ENCODE measurements at regions not wholly inside any gene's neighbourhood (a gene's known extent, or its start where the extent isn't known, plus 50 kb on each side); places are given as distances from the start of the nearest gene placed in this dataset.
"Not testable (repeated sequence)": the region's sequence is repeated elsewhere in the genome, so short reads cannot be mapped to it uniquely, and the experiment has no call there.

DNA sequence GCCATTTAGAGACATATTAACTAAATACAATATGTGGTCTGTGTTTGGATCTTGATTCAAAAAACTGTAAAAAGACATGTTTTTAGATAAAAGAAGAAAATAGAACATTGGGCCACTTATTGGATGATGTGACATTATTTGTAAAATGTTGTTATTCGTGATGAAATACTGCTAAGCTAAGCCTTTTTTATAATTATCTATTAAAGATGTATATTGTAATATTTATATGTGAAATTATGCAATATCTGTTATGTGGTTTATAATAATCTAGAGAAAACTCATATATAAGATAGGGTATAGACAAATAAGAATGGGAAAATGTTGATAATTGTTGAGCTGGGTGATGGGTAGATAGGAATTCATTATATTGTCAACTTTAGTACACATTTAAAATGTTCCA lies 82.0 kb upstream of the RGS1 start:
- no peak overlapping the region for H3K14ac ChIP-seq (ENCODE audit: low read length)
- H3K23ac ChIP-seq (ENCODE audit: low read depth, low read length, poor library complexity), result no peak overlapping the region
- DNase-seq (ENCODE audit: low spot score), result no peak

DNA sequence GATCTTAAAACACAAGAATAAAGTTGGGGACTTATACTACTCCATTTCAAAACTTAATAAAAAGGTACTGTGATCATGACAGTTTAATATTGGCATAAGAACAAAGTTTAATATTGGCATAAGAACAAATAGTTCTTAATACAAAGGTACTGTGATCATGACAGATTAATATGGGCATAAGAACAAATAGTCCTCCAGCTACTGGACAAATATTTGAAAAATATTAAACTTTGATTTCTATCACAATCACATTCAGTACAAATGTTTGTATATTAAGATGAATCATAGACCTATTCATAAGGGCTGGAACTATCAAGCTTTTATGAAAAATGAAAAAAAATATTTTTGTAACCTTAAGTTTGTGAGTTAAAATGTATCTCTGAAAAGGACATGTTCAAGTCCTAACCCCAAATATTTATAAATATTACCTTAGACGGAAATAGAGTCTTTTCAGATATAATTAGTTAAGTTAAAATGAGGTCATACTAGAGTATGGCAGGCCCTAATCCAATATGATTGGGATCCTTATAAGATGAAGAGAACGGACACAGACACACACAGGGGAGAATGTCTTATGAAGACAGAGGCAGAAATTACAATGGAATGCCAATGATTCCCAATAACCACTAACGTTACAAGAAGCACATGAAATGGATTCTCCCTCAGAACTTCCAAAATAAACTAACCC lies 79.1 kb upstream of the RGS1 start:
- Histone ChIP-seq H2BK12ac (ENCODE audit: low read length) (no peak overlapping the region), H3K4me1 (ENCODE audit: control insufficient read depth in 2 of 2, insufficient read depth in 1 of 2, low read depth in 1 of 2, low read length in 2 of 2) (no peaks in the 10 kb centered on the region), H2AK5ac (ENCODE audit: low read depth, low read length) (no peak overlapping the region), H3K4me3 (ENCODE audit: low read length in 2 of 2) (no peak overlapping the region), H3K36me3 (replicated peaks in 1 of 2; ENCODE audit: control insufficient read depth in 2 of 2, insufficient read depth in 2 of 2, low read length in 2 of 2) (no peaks in the 10 kb centered on the region), H3K9ac (ENCODE audit: low read depth, low read length, poor library complexity) (no peak overlapping the region), H3K4ac (ENCODE audit: low read length) (no peak overlapping the region), H3K27ac (replicated peaks; ENCODE audit: low read length) (no peak overlapping the region), H3K79me1 (ENCODE audit: low read depth, low read length) (no peaks in the 10 kb centered on the region), H2AFZ (ENCODE audit: low read length) (no peak overlapping the region), H3K23ac (ENCODE audit: low read depth, low read length, poor library complexity) (no peak overlapping the region), H3K4me2 (ENCODE audit: insufficient read depth, low read length, poor library complexity, severe bottlenecking) (no peak overlapping the region), H4K91ac (ENCODE audit: low read depth, low read length, poor library complexity) (no peak overlapping the region), H3K18ac (ENCODE audit: low read length) (no peak overlapping the region), H2BK15ac (ENCODE audit: low read length) (no peak overlapping the region), H3K9me3 (replicated peaks in 1 of 2; ENCODE audit: control insufficient read depth in 2 of 2, insufficient read depth in 1 of 2, low read depth in 1 of 2, low read length in 2 of 2) (peaks cover 0 to 6% of the 10 kb centered on the region in 2 donors), H3K14ac (ENCODE audit: low read length) (no peak overlapping the region), H2BK120ac (ENCODE audit: low read depth, low read length) (no peak overlapping the region), H2BK5ac (ENCODE audit: low read length) (no peak overlapping the region), H4K8ac (ENCODE audit: low read depth, low read length) (no peak overlapping the region), H3K27me3 (ENCODE audit: control insufficient read depth in 3 of 3, insufficient read depth in 3 of 3, low read depth in 1 of 3, low read length in 3 of 3) (no peaks in the 10 kb centered on the region)
- no CpG with 5 or more reads among the region's 3 CpGs for WGBS, 2 donors (ENCODE audit: extremely low coverage in 2 of 2, insufficient read length in 2 of 2, insufficient replicate concordance in 1 of 2)
- DNase-seq (ENCODE audit: low spot score), result no peak

More for the DNA sequence above, 82.0 kb upstream of the RGS1 start:
- H3K27me3 ChIP-seq (ENCODE audit: control insufficient read depth in 3 of 3, insufficient read depth in 3 of 3, low read depth in 1 of 3, low read length in 3 of 3), result no peaks in the 10 kb centered on the region
- H3K9ac ChIP-seq (ENCODE audit: low read depth, low read length, poor library complexity), result no peak overlapping the region
- no peak overlapping the region for H3K4me2 ChIP-seq (ENCODE audit: insufficient read depth, low read length, poor library complexity, severe bottlenecking)
- H2AK5ac ChIP-seq (ENCODE audit: low read depth, low read length), result no peak overlapping the region
- H3K4ac ChIP-seq (ENCODE audit: low read length), result no peak overlapping the region
- no peak overlapping the region for H2AFZ ChIP-seq (ENCODE audit: low read length)
- no peak overlapping the region for H3K18ac ChIP-seq (ENCODE audit: low read length)
- WGBS, 2 donors (ENCODE audit: extremely low coverage in 2 of 2, insufficient read length in 2 of 2, insufficient replicate concordance in 1 of 2), result no CpG with 5 or more reads among the region's 1 CpG
- no peak overlapping the region for H2BK120ac ChIP-seq (ENCODE audit: low read depth, low read length)
- H3K9me3 ChIP-seq (replicated peaks in 1 of 2; ENCODE audit: control insufficient read depth in 2 of 2, insufficient read depth in 1 of 2, low read depth in 1 of 2, low read length in 2 of 2), result no peaks in the 10 kb centered on the region
- no peak overlapping the region for H3K4me3 ChIP-seq (ENCODE audit: low read length in 2 of 2)
- H2BK12ac ChIP-seq (ENCODE audit: low read length), result no peak overlapping the region
- H3K4me1 ChIP-seq (ENCODE audit: control insufficient read depth in 2 of 2, insufficient read depth in 1 of 2, low read depth in 1 of 2, low read length in 2 of 2), result peaks cover 0 to 10% of the 10 kb centered on the region in 2 donors
- H2BK15ac ChIP-seq (ENCODE audit: low read length), result no peak overlapping the region
- H4K91ac ChIP-seq (ENCODE audit: low read depth, low read length, poor library complexity), result no peak overlapping the region
- H2BK5ac ChIP-seq (ENCODE audit: low read length), result no peak overlapping the region
- no peaks in the 10 kb centered on the region for H3K79me1 ChIP-seq (ENCODE audit: low read depth, low read length)
- no peak overlapping the region for H4K8ac ChIP-seq (ENCODE audit: low read depth, low read length)
- H3K27ac ChIP-seq (replicated peaks; ENCODE audit: low read length), result no peak overlapping the region
- no peaks in the 10 kb centered on the region for H3K36me3 ChIP-seq (replicated peaks in 1 of 2; ENCODE audit: control insufficient read depth in 2 of 2, insufficient read depth in 2 of 2, low read length in 2 of 2)

DNA sequence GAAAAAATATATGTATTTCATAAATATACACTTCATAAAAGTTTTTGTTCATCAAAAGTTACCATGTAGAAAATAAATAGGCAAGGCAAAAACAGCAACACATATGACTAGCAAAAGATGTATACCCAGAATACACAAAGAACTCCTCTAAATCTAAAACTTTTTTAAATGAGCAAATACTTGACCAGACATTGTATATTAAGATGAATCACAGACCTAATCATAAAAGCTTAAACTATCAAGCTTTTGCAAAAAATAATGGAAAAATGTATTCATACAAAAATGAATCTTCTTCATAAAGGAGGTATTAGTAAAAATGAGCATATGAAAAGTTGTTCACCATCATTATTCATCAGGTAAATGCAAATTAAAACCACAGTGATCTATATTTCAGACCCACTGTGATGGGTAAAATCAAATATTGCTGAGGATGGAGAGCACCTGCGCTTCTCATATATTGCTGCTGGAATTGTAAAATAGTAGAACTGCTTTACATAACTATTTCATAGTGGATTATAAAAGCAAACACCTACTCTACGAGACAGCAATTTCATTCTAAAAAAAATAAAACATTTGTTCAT lies 78.3 kb upstream of the RGS1 start:
- peaks cover 0 to 6% of the 10 kb centered on the region in 2 donors for H3K9me3 ChIP-seq (replicated peaks in 1 of 2; ENCODE audit: control insufficient read depth in 2 of 2, insufficient read depth in 1 of 2, low read depth in 1 of 2, low read length in 2 of 2)
- H2BK15ac ChIP-seq (ENCODE audit: low read length), result no peak overlapping the region
- no peak overlapping the region for H3K4me2 ChIP-seq (ENCODE audit: insufficient read depth, low read length, poor library complexity, severe bottlenecking)
- H4K8ac ChIP-seq (ENCODE audit: low read depth, low read length), result no peak overlapping the region
- no peak overlapping the region for H4K91ac ChIP-seq (ENCODE audit: low read depth, low read length, poor library complexity)
- no peak overlapping the region for H2BK12ac ChIP-seq (ENCODE audit: low read length)
- H3K18ac ChIP-seq (ENCODE audit: low read length), result no peak overlapping the region
- H3K27me3 ChIP-seq (ENCODE audit: control insufficient read depth in 3 of 3, insufficient read depth in 3 of 3, low read depth in 1 of 3, low read length in 3 of 3), result no peaks in the 10 kb centered on the region
- no peak overlapping the region for H3K9ac ChIP-seq (ENCODE audit: low read depth, low read length, poor library complexity)
- DNase-seq (ENCODE audit: low spot score), result no peak
- no peak overlapping the region for H3K4ac ChIP-seq (ENCODE audit: low read length)
- no peak overlapping the region for H3K4me3 ChIP-seq (ENCODE audit: low read length in 2 of 2)
- H3K79me1 ChIP-seq (ENCODE audit: low read depth, low read length), result no peaks in the 10 kb centered on the region
- no peaks in the 10 kb centered on the region for H3K36me3 ChIP-seq (replicated peaks in 1 of 2; ENCODE audit: control insufficient read depth in 2 of 2, insufficient read depth in 2 of 2, low read length in 2 of 2)
- no peak overlapping the region for H3K27ac ChIP-seq (replicated peaks; ENCODE audit: low read length)
- no CpG with 5 or more reads among the region's 2 CpGs for WGBS, 2 donors (ENCODE audit: extremely low coverage in 2 of 2, insufficient read length in 2 of 2, insufficient replicate concordance in 1 of 2)
- H2AK5ac ChIP-seq (ENCODE audit: low read depth, low read length), result no peak overlapping the region
- no peak overlapping the region for H2BK5ac ChIP-seq (ENCODE audit: low read length)
- no peaks in the 10 kb centered on the region for H3K4me1 ChIP-seq (ENCODE audit: control insufficient read depth in 2 of 2, insufficient read depth in 1 of 2, low read depth in 1 of 2, low read length in 2 of 2)
- no peak overlapping the region for H2BK120ac ChIP-seq (ENCODE audit: low read depth, low read length)
- H2AFZ ChIP-seq (ENCODE audit: low read length), result no peak overlapping the region
- no peak overlapping the region for H3K23ac ChIP-seq (ENCODE audit: low read depth, low read length, poor library complexity)
- no peak overlapping the region for H3K14ac ChIP-seq (ENCODE audit: low read length)

DNA sequence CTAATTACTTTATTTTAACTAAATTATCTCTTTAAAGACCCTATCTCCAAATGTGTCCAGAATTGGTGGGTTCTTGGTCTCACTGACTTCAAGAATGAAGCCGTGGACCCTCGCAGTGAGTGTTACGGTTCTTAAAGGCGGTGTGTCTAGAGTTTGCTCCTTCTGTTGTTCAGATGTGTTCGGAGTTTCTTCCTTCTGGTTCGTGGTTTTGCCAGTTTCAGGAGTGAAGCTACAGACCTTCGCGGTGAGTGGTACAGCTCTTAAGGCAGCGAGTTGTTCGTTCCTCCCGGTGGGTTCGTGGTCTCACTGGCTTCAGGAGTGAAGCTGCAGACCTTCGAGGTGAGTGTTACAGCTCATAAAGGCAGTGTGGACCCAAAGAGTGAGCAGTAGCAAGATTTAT lies 77.5 kb upstream of the RGS1 start:
- H3K4me2 ChIP-seq (ENCODE audit: insufficient read depth, low read length, poor library complexity, severe bottlenecking); H2BK120ac ChIP-seq (ENCODE audit: low read depth, low read length); H2BK15ac ChIP-seq (ENCODE audit: low read length); H3K9me3 ChIP-seq (replicated peaks in 1 of 2; ENCODE audit: control insufficient read depth in 2 of 2, insufficient read depth in 1 of 2, low read depth in 1 of 2, low read length in 2 of 2); H3K23ac ChIP-seq (ENCODE audit: low read depth, low read length, poor library complexity); H3K4me1 ChIP-seq (ENCODE audit: control insufficient read depth in 2 of 2, insufficient read depth in 1 of 2, low read depth in 1 of 2, low read length in 2 of 2); H3K18ac ChIP-seq (ENCODE audit: low read length); H3K4ac ChIP-seq (ENCODE audit: low read length); H3K9ac ChIP-seq (ENCODE audit: low read depth, low read length, poor library complexity); H2AK5ac ChIP-seq (ENCODE audit: low read depth, low read length); DNase-seq (ENCODE audit: low spot score); H3K79me1 ChIP-seq (ENCODE audit: low read depth, low read length); H3K14ac ChIP-seq (ENCODE audit: low read length); H4K91ac ChIP-seq (ENCODE audit: low read depth, low read length, poor library complexity); H3K27me3 ChIP-seq (ENCODE audit: control insufficient read depth in 3 of 3, insufficient read depth in 3 of 3, low read depth in 1 of 3, low read length in 3 of 3); H3K4me3 ChIP-seq (ENCODE audit: low read length in 2 of 2); H3K27ac ChIP-seq (replicated peaks; ENCODE audit: low read length); H2BK12ac ChIP-seq (ENCODE audit: low read length); H2BK5ac ChIP-seq (ENCODE audit: low read length); H3K36me3 ChIP-seq (replicated peaks in 1 of 2; ENCODE audit: control insufficient read depth in 2 of 2, insufficient read depth in 2 of 2, low read length in 2 of 2); H4K8ac ChIP-seq (ENCODE audit: low read depth, low read length): not testable (repeated sequence)
- peak overlapping the region; percentile 41 for H2AFZ ChIP-seq (ENCODE audit: low read length)
- WGBS, 2 donors (ENCODE audit: extremely low coverage in 2 of 2, insufficient read length in 2 of 2, insufficient replicate concordance in 1 of 2), result no CpG with 5 or more reads among the region's 13 CpGs

All from neuronal stem cell (in vitro differentiated cells).